SW 1271 (cell line): ENCODE measurements at regions not wholly inside any gene's neighbourhood (a gene's known extent, or its start where the extent isn't known, plus 50 kb on each side); places are given as distances from the start of the nearest gene placed in this dataset.
"Not testable (repeated sequence)": the region's sequence is repeated elsewhere in the genome, so short reads cannot be mapped to it uniquely, and the experiment has no call there.

Experiments
- DNase-seq, 2 experiments: peaks; one replicate each; lab custom pipeline; 2025; lab: John Stamatoyannopoulos, UW

GRCh38 chr14:104399432-104400155 lies 180.0 kb upstream of the C14orf180 start:
- DNase-seq: no peak

- DNase-seq: no peak
Measured at GRCh38 chr14:104400355-104400754, 179.2 kb upstream of the C14orf180 start.

- DNase-seq: no peak
Measured at GRCh38 chr14:104401785-104402184, 177.8 kb upstream of the C14orf180 start.

- not testable (repeated sequence) for DNase-seq
Measured at GRCh38 chr14:104402303-104402702, 177.3 kb upstream of the C14orf180 start.

GRCh38 chr14:104403421-104404220 lies 175.9 kb upstream of the C14orf180 start:
- DNase-seq: no peak

GRCh38 chr14:104404922-104405321 lies 174.6 kb upstream of the C14orf180 start:
- no peak for DNase-seq

GRCh38 chr14:104405360-104406226 lies 174.0 kb upstream of the C14orf180 start:
- no peak for DNase-seq

GRCh38 chr14:104406831-104407230 lies 172.7 kb upstream of the C14orf180 start:
- no peak for DNase-seq

GRCh38 chr14:104416383-104416782 lies 163.2 kb upstream of the C14orf180 start:
- DNase-seq: no peak

GRCh38 chr14:104419865-104420505 lies 159.6 kb upstream of the C14orf180 start:
- no peak for DNase-seq

GRCh38 chr14:104420523-104420922 lies 159.0 kb upstream of the C14orf180 start:
- DNase-seq: not testable (repeated sequence)

- DNase-seq: no peak
Measured at GRCh38 chr14:104420990-104421389, 158.6 kb upstream of the C14orf180 start.

GRCh38 chr14:104421401-104421821 lies 158.2 kb upstream of the C14orf180 start:
- no peak for DNase-seq

GRCh38 chr14:104421892-104422828 lies 157.4 kb upstream of the C14orf180 start:
- no peak for DNase-seq

- DNase-seq: no peak
Measured at GRCh38 chr14:104422837-104423681, 156.5 kb upstream of the C14orf180 start.

GRCh38 chr14:104423701-104424405 lies 155.7 kb upstream of the C14orf180 start:
- DNase-seq: no peak

GRCh38 chr14:104424406-104425072 lies 155.0 kb upstream of the C14orf180 start:
- no peak for DNase-seq

- no peak for DNase-seq
Measured at GRCh38 chr14:104425171-104425681, 154.3 kb upstream of the C14orf180 start.
